ENCODE measurements at regions not wholly inside any gene's neighbourhood (a gene's known extent, or its start where the extent isn't known, plus 50 kb on each side); places are given as distances from the start of the nearest gene placed in this dataset.
A peak's percentile ranks its signal among the peaks of the same experiment; 100 is the strongest.
"Not testable (repeated sequence)": the region's sequence is repeated elsewhere in the genome, so short reads cannot be mapped to it uniquely, and the experiment has no call there.

GRCh38 chr1:199218533-199218932, 579.7 kb downstream of the PTPRC start:
- intact Hi-C loops (cut with DNase I) = no loop called here
- DNase-seq = no peak

- no peak for DNase-seq
These were observed 581.2 kb downstream of the PTPRC start for GRCh38 chr1:199220031-199220430.

GRCh38 chr1:199221371-199222150, 582.7 kb downstream of the PTPRC start:
- intact Hi-C loops (cut with DNase I) = no loop called here
- DNase-seq = no peak

More at GRCh38 chr1:199220031-199220430, 581.2 kb downstream of the PTPRC start:
- intact Hi-C loops (cut with DNase I) = no loop called here

- intact Hi-C loops (cut with DNase I) = no loop called here
- no peak for DNase-seq
These were observed 585.1 kb downstream of the PTPRC start for GRCh38 chr1:199223936-199224335.

- intact Hi-C loops (cut with DNase I) = no loop called here
- no peak for DNase-seq
These were observed 587.3 kb downstream of the PTPRC start for GRCh38 chr1:199226163-199226562.

- intact Hi-C loops (cut with DNase I) = loop anchor here (10.0 kb wide), 1 partner anchor 467 kb away; no protein-coding TSS in a partner anchor
- DNase-seq = no peak
These were observed 603.3 kb downstream of the PTPRC start for GRCh38 chr1:199242147-199242546.

- intact Hi-C loops (cut with DNase I) = loop anchor here (10.0 kb wide), 1 partner anchor 468 kb away; no protein-coding TSS in a partner anchor
- no peak for DNase-seq
These were observed 603.8 kb downstream of the PTPRC start for GRCh38 chr1:199242601-199243000.

GRCh38 chr1:199243423-199244061, 604.7 kb downstream of the PTPRC start:
- peak; percentile 13 to 90 (median 75) for DNase-seq
- intact Hi-C loops (cut with DNase I) = loop anchor here (10.0 kb wide), 1 partner anchor 469 kb away; no protein-coding TSS in a partner anchor

- no peak for DNase-seq
- intact Hi-C loops (cut with DNase I) = loop anchor here (10.0 kb wide), 1 partner anchor 471 kb away; no protein-coding TSS in a partner anchor
These were observed 607.1 kb downstream of the PTPRC start for GRCh38 chr1:199245946-199246345.

GRCh38 chr1:199246716-199247115, 607.9 kb downstream of the PTPRC start:
- DNase-seq = no peak
- intact Hi-C loops (cut with DNase I) = loop anchor here (10.0 kb wide), 1 partner anchor 472 kb away; no protein-coding TSS in a partner anchor

- intact Hi-C loops (cut with DNase I) = loop anchor here (10.0 kb wide), 1 partner anchor 473 kb away; no protein-coding TSS in a partner anchor
- no peak for DNase-seq
These were observed 609.1 kb downstream of the PTPRC start for GRCh38 chr1:199247891-199248290.

- intact Hi-C loops (cut with DNase I); DNase-seq: not testable (repeated sequence)
These were observed 615.2 kb downstream of the PTPRC start for GRCh38 chr1:199254040-199254439.

- intact Hi-C loops (cut with DNase I) = no loop called here
- DNase-seq = no peak
These were observed 622.5 kb downstream of the PTPRC start for GRCh38 chr1:199261328-199261727.

- intact Hi-C loops (cut with DNase I) = no loop called here
- DNase-seq = no peak
These were observed 625.4 kb downstream of the PTPRC start for GRCh38 chr1:199264283-199264682.

- intact Hi-C loops (cut with DNase I) = no loop called here
- DNase-seq = no peak
These were observed 626.1 kb downstream of the PTPRC start for GRCh38 chr1:199264911-199265310.

GRCh38 chr1:199265319-199265718, 626.5 kb downstream of the PTPRC start:
- intact Hi-C loops (cut with DNase I) = no loop called here

GRCh38 chr1:199269241-199269640, 630.4 kb downstream of the PTPRC start:
- intact Hi-C loops (cut with DNase I) = no loop called here

More at GRCh38 chr1:199265319-199265718, 626.5 kb downstream of the PTPRC start:
- no peak for DNase-seq

GRCh38 chr1:199272139-199272544, 633.3 kb downstream of the PTPRC start:
- intact Hi-C loops (cut with DNase I) = no loop called here
- no peak for DNase-seq

More at GRCh38 chr1:199269241-199269640, 630.4 kb downstream of the PTPRC start:
- DNase-seq = no peak

GRCh38 chr1:199272628-199273086, 633.8 kb downstream of the PTPRC start:
- intact Hi-C loops (cut with DNase I) = no loop called here
- no peak for DNase-seq

- DNase-seq = no peak
- intact Hi-C loops (cut with DNase I) = no loop called here
These were observed 635.1 kb downstream of the PTPRC start for GRCh38 chr1:199273837-199274379.
